Keratinocyte (primary cell): ENCODE measurements at regions not wholly inside any gene's neighbourhood (a gene's known extent, or its start where the extent isn't known, plus 50 kb on each side); places are given as distances from the start of the nearest gene placed in this dataset.

Experiments used
- EZH2 ChIP-seq: IDR thresholded peaks from one replicate; pipeline ENCODE4 v1.6.1; 2012; ENCODE audit warnings: inconsistent platforms, mild to moderate bottlenecking, low read length, moderate library complexity
- TF ChIP-seq, protein P1 (sequence below), 3 experiments: IDR thresholded peaks in 1 of 3; conservative IDR thresholded peaks in 1 of 3; optimal IDR thresholded peaks in 1 of 3; 2 replicates in 2 of 3; 3 replicates in 1 of 3; pipeline versions ENCODE3 to v1.5.1; 2011; ENCODE audit warnings: low read length in 3 of 3, mild to moderate bottlenecking in 3 of 3, moderate library complexity in 2 of 3, control low read depth in 1 of 3, inconsistent platforms in 1 of 3; ENCODE audit not compliant: insufficient read depth in 2 of 3; ENCODE audit errors: extremely low read depth in 1 of 3

DNA sequence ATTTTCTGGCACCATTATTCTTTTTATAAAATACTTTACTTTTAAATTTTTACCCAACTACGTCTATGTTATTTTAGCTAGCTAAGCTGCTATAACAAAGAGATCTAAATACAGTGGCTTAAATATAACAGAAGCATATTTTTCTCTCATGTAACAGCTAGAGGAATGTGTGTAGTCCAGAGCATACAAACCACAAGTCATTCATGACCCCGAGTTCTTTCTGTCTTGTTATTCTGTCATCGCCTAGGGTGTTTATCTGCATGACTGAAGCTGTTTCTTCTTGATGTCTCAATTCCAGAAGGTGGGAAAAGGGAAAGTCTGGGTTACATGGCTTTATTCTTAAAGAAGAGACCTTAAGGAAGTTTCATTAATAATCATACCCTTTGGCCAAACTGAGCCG is 136.9 kb upstream of the RFX3 start:
- TF ChIP-seq, protein P1, sequence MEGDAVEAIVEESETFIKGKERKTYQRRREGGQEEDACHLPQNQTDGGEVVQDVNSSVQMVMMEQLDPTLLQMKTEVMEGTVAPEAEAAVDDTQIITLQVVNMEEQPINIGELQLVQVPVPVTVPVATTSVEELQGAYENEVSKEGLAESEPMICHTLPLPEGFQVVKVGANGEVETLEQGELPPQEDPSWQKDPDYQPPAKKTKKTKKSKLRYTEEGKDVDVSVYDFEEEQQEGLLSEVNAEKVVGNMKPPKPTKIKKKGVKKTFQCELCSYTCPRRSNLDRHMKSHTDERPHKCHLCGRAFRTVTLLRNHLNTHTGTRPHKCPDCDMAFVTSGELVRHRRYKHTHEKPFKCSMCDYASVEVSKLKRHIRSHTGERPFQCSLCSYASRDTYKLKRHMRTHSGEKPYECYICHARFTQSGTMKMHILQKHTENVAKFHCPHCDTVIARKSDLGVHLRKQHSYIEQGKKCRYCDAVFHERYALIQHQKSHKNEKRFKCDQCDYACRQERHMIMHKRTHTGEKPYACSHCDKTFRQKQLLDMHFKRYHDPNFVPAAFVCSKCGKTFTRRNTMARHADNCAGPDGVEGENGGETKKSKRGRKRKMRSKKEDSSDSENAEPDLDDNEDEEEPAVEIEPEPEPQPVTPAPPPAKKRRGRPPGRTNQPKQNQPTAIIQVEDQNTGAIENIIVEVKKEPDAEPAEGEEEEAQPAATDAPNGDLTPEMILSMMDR (optimal IDR thresholded peaks at IDR 0.05 in 1 of 3, IDR thresholded peaks at IDR 0.05 in 1 of 3, conservative IDR thresholded peaks at IDR 0.05 in 1 of 3; ENCODE audit: extremely low read depth in 1 of 3, insufficient read depth in 2 of 3, low read length in 3 of 3) = no peak
- TF ChIP-seq EZH2 = no peak
